Glomerular visceral epithelial cell (primary cell): ENCODE measurements at regions not wholly inside any gene's neighbourhood (a gene's known extent, or its start where the extent isn't known, plus 50 kb on each side); places are given as distances from the start of the nearest gene placed in this dataset.
"Not testable (repeated sequence)": the region's sequence is repeated elsewhere in the genome, so short reads cannot be mapped to it uniquely, and the experiment has no call there.

Experiments
- DNase-seq: peaks from one replicate; pipeline ENCODE4 v3.0.0-alpha.2; 2016; ENCODE audit errors: extremely low spot score

DNA sequence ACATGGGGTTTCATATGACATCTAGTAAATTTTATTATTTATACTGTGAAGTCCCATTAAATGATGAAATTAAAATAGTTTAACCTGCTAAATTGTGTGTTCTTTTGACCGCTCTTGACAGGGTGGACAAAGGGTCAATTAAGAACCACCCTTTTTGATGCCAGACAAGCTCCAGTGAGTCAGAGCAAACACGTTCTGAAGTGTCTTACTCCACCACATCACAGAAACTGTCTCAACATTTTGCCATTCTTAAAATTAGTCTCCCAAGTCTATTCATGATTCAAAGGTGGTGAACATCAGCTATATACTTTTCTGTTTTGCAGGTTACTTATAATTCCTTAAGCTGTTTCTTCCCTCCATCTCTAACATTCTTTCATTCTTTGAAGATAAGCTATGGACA, 142.1 kb downstream of the SPATA31A6 start:
- not testable (repeated sequence) for DNase-seq

- DNase-seq: not testable (repeated sequence)
These were observed 143.0 kb downstream of the SPATA31A6 start for GRCh38 chr9:42326482-42326881.

GRCh38 chr9:42335342-42335741, 151.9 kb downstream of the SPATA31A6 start:
- not testable (repeated sequence) for DNase-seq

GRCh38 chr9:42335984-42336657, 152.7 kb downstream of the SPATA31A6 start:
- DNase-seq: not testable (repeated sequence)

- DNase-seq: not testable (repeated sequence)
These were observed 154.8 kb downstream of the SPATA31A6 start for GRCh38 chr9:42338275-42338674.

GRCh38 chr9:42339671-42340434, 156.4 kb downstream of the SPATA31A6 start:
- DNase-seq: not testable (repeated sequence)

GRCh38 chr9:42340435-42340723, 156.9 kb downstream of the SPATA31A6 start:
- DNase-seq: not testable (repeated sequence)

DNA sequence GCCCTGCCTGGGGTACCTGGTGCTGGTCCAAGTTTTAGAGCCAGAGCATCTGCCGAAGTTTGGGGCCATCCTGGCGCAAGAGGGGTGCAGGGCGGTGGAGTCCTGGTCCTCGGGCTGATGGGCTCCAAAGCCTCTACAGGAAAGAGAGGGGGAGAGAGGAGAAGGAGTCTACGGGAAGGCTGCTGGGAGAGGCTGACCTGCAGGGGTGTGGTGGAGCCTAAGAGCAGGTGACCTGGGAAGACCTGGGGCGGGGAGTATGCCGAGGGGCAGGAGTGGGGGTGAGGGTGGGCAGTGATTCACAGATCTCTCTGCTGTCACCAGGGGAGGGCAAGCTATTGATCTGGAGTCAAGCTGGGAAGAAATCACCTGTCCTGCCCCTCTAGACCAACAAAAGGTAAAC, 158.4 kb downstream of the SPATA31A6 start:
- not testable (repeated sequence) for DNase-seq

- DNase-seq: not testable (repeated sequence)
These were observed 158.8 kb downstream of the SPATA31A6 start for GRCh38 chr9:42342297-42342696.

GRCh38 chr9:42344508-42344907, 161.0 kb downstream of the SPATA31A6 start:
- DNase-seq: not testable (repeated sequence)

GRCh38 chr9:42346916-42347315, 163.5 kb downstream of the SPATA31A6 start:
- DNase-seq: not testable (repeated sequence)

DNA sequence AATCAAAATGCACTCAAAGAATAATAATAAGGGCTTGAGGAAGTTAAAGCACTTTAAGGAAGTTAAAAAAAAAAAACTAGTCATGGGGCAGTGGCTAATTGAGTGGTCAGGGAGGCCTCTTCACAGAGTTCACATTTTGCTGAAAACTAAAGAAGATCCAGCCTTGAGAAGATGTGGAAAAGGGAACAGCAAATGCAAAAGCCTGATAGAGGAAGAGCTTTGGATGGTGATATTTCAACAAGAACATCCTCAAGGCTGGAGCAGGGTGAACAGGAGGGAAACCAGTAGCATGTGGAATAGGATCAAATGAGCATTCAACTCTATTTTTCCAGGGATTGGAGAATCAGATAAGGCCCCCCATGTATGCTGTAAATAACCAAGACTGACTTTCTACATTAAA, 165.7 kb downstream of the SPATA31A6 start:
- not testable (repeated sequence) for DNase-seq

- not testable (repeated sequence) for DNase-seq
These were observed 167.0 kb downstream of the SPATA31A6 start for GRCh38 chr9:42350412-42350811.

GRCh38 chr9:42357604-42358373, 174.3 kb downstream of the SPATA31A6 start:
- not testable (repeated sequence) for DNase-seq

GRCh38 chr9:42358626-42359247, 175.3 kb downstream of the SPATA31A6 start:
- DNase-seq: not testable (repeated sequence)

DNA sequence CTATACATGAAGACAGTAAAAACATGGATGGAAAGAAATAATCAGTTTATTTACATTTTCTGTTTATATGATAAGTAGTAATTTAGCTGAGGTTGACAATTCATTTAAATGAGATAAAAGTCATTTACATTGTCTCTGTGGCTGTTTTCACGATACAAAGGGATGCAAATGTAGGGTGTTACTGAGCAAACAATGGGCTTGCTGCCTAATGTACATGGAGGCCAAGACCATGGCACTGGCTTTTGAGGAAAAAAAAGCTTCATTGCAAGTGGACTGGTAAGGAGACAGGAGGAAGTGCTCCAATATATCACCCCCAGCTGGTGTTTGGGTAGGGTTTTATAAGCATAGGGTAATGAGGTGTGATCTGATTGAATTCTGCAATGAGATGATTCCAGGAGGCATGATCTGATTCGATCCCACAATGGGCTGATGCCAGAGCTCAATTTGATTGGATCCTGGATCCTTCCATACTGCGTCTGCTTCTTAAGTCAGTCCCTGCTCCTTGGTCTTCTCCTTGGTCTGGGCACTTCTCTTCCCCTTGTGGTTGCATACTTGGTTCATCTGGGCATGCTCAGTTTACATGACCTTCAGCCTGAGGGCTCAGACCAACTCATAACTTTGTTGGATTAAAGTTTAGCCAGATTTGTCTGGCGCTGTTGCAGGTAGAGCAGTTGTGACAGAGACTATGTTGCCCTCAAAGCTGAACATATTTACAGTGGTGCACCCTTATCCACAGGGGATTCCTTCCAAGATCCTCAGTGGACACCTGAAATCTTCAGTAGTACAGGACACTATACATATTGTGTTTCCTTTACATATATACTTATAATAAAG, 181.2 kb downstream of the SPATA31A6 start:
- not testable (repeated sequence) for DNase-seq

- peak; percentile 53 for DNase-seq
These were observed 181.9 kb downstream of the SPATA31A6 start for GRCh38 chr9:42365244-42365945.

- not testable (repeated sequence) for DNase-seq
These were observed 184.9 kb downstream of the SPATA31A6 start for GRCh38 chr9:42368279-42368881.

GRCh38 chr9:42370172-42370571, 186.7 kb downstream of the SPATA31A6 start:
- DNase-seq: not testable (repeated sequence)

DNA sequence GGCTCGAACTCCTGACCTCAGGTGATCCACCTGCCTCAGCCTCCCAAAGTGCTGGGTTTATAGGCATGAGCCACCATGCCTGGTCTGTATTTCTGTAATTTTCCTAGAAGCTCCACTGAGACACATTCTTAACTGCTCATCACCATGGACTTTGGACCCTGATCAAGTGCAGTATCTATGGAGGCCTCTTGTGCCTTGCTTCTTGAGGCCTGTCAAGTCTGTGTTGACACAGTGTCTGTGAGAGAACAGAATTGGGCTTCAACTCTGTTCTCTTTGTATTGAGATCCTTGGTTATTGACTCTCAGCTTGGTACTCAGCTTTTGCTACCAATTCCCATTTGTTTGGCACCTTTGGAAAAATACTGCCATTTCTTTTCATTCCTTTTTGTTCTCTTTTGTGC, 188.0 kb downstream of the SPATA31A6 start:
- DNase-seq: not testable (repeated sequence)
